HEK293 (cell line): ENCODE measurements at regions not wholly inside any gene's neighbourhood (a gene's known extent, or its start where the extent isn't known, plus 50 kb on each side); places are given as distances from the start of the nearest gene placed in this dataset.

ENCODE experiments used
- CTCF ChIA-PET: fragments of 350-600 bp; formaldehyde crosslinking; extraction: SDS; loops from one replicate; lab custom pipeline; 2021; ENCODE audit warnings: antibody characterized with exemption; lab: Yijun Ruan, JAX
- POLR2A ChIA-PET: fragments of 300-600 bp; formaldehyde crosslinking; extraction: SDS; loops from one replicate; lab custom pipeline; 2020; ENCODE audit warnings: antibody characterized with exemption, inconsistent platforms; lab: Yijun Ruan, JAX
- H3K27ac ChIP-seq: fragments of 200-500 bp; sonication (Bioruptor generic); 2 replicates; pipeline ENCODE4 v1.5.1; 2014; ENCODE audit warnings: low read depth, low read length, control low read depth, inconsistent platforms; ENCODE audit errors: extremely low read depth
- H3K36me3 ChIP-seq, 2 experiments: fragments of 200-500 bp in 1 of 2; sonication (Bioruptor generic) in 1 of 2; 1 replicate in 1 of 2; 2 replicates in 1 of 2; pipeline ENCODE4 v1.5.1; 2014 to 2017; ENCODE audit warnings: inconsistent platforms in 2 of 2, low read length in 2 of 2; ENCODE audit not compliant: control insufficient read depth in 2 of 2, insufficient read depth in 1 of 2
- H3K4me1 ChIP-seq: fragments of 200-500 bp; sonication (Bioruptor generic); 2 replicates; pipeline ENCODE4 v1.5.1; 2014; ENCODE audit warnings: mild to moderate bottlenecking, low read length, inconsistent platforms; ENCODE audit not compliant: control insufficient read depth, insufficient read depth
- H3K4me3 ChIP-seq: 2 replicates; pipeline ENCODE4 v1.5.1; 2011; ENCODE audit warnings: low read depth, mild to moderate bottlenecking, control low read depth, low read length, moderate library complexity
- H3K9me3 ChIP-seq: fragments of 200-500 bp; sonication (Bioruptor generic); 2 replicates; pipeline ENCODE4 v1.5.1; 2014; ENCODE audit warnings: low read depth, low read length, inconsistent platforms; ENCODE audit not compliant: control insufficient read depth, insufficient read depth
- GFI1B ChIP-seq: fragments of 450-650 bp; formaldehyde crosslinking; IDR thresholded peaks from 2 replicates; pipeline ENCODE4 v1.5.1; 2016; ENCODE audit warnings: missing biosample characterization, missing genetic modification characterization
- GLIS1 ChIP-seq: fragments of 450-650 bp; formaldehyde crosslinking; IDR thresholded peaks from 2 replicates; pipeline ENCODE4 v1.5.1; 2016; ENCODE audit warnings: missing biosample characterization, missing genetic modification characterization
- IKZF3 ChIP-seq: fragments of 450-650 bp; IDR thresholded peaks from 2 replicates; pipeline ENCODE4 v1.5.0; 2018; ENCODE audit warnings: missing biosample characterization, mild to moderate bottlenecking, missing genetic modification characterization, moderate library complexity
- KLF1 ChIP-seq: fragments of 450-650 bp; formaldehyde crosslinking; IDR thresholded peaks from 2 replicates; pipeline ENCODE4 v1.5.1; 2016; ENCODE audit warnings: missing biosample characterization, missing genetic modification characterization
- KLF16 ChIP-seq: fragments of 450-650 bp; formaldehyde crosslinking; IDR thresholded peaks from 2 replicates; pipeline ENCODE4 v1.5.1; 2017; ENCODE audit warnings: missing biosample characterization, missing genetic modification characterization
- SCRT2 ChIP-seq: fragments of 450-650 bp; formaldehyde crosslinking; IDR thresholded peaks from 2 replicates; pipeline ENCODE4 v1.5.1; 2016; ENCODE audit warnings: missing biosample characterization, missing genetic modification characterization
- ZBTB8A ChIP-seq: fragments of 450-650 bp; formaldehyde crosslinking; IDR thresholded peaks from 2 replicates; pipeline ENCODE4 v1.5.1; 2016; ENCODE audit warnings: missing biosample characterization, missing genetic modification characterization
- ZFHX2 ChIP-seq: fragments of 450-650 bp; formaldehyde crosslinking; conservative IDR thresholded peaks from 2 replicates; pipeline ENCODE4 v1.5.1; 2016; ENCODE audit warnings: missing biosample characterization, missing genetic modification characterization
- ZIC2 ChIP-seq: fragments of 450-650 bp; formaldehyde crosslinking; IDR thresholded peaks from 2 replicates; pipeline ENCODE4 v1.5.1; 2016; ENCODE audit warnings: missing biosample characterization, missing genetic modification characterization
- ZNF138 ChIP-seq: fragments of 450-650 bp; formaldehyde crosslinking; IDR thresholded peaks from 2 replicates; pipeline ENCODE4 v1.5.1; 2016; ENCODE audit warnings: missing biosample characterization, missing genetic modification characterization, borderline replicate concordance
- ZNF157 ChIP-seq: fragments of 450-650 bp; formaldehyde crosslinking; IDR thresholded peaks from 2 replicates; pipeline ENCODE4 v1.5.1; 2016; ENCODE audit warnings: missing biosample characterization, missing genetic modification characterization
- ZNF169 ChIP-seq: fragments of 450-650 bp; formaldehyde crosslinking; IDR thresholded peaks from 2 replicates; pipeline ENCODE4 v1.5.1; 2016; ENCODE audit warnings: missing biosample characterization, missing genetic modification characterization
- ZNF302 ChIP-seq: fragments of 450-650 bp; formaldehyde crosslinking; IDR thresholded peaks from 2 replicates; pipeline ENCODE4 v1.5.1; 2016; ENCODE audit warnings: missing biosample characterization, missing genetic modification characterization, low read depth
- ZNF350 ChIP-seq: fragments of 450-650 bp; formaldehyde crosslinking; IDR thresholded peaks from 2 replicates; pipeline ENCODE4 v1.5.0; 2017; ENCODE audit warnings: missing biosample characterization, mild to moderate bottlenecking, missing genetic modification characterization
- ZNF366 ChIP-seq: fragments of 450-650 bp; formaldehyde crosslinking; conservative IDR thresholded peaks from 2 replicates; pipeline ENCODE4 v1.5.1; 2016; ENCODE audit warnings: missing biosample characterization, missing genetic modification characterization
- ZNF404 ChIP-seq: fragments of 450-650 bp; formaldehyde crosslinking; IDR thresholded peaks from 2 replicates; pipeline ENCODE4 v1.5.1; 2017; ENCODE audit warnings: missing biosample characterization, missing genetic modification characterization
- ZNF514 ChIP-seq: fragments of 450-650 bp; formaldehyde crosslinking; IDR thresholded peaks from 2 replicates; pipeline ENCODE4 v1.5.1; 2016; ENCODE audit warnings: missing biosample characterization, missing genetic modification characterization
- ZNF596 ChIP-seq: fragments of 450-650 bp; IDR thresholded peaks from 2 replicates; pipeline ENCODE4 v1.5.0; 2018; ENCODE audit warnings: missing biosample characterization, mild to moderate bottlenecking, missing genetic modification characterization, moderate library complexity
- ZNF707 ChIP-seq: fragments of 450-650 bp; formaldehyde crosslinking; IDR thresholded peaks from 2 replicates; pipeline ENCODE4 v1.5.1; 2016; ENCODE audit warnings: missing biosample characterization, missing genetic modification characterization
- ZNF747 ChIP-seq: fragments of 450-650 bp; formaldehyde crosslinking; IDR thresholded peaks from 2 replicates; pipeline ENCODE4 v1.5.1; 2016; ENCODE audit warnings: missing biosample characterization, missing genetic modification characterization
- ZNF768 ChIP-seq: fragments of 450-650 bp; formaldehyde crosslinking; IDR thresholded peaks from 2 replicates; pipeline ENCODE4 v1.5.1; 2018; ENCODE audit warnings: missing biosample characterization, mild to moderate bottlenecking, missing genetic modification characterization
- ZNF785 ChIP-seq: fragments of 450-650 bp; formaldehyde crosslinking; IDR thresholded peaks from 2 replicates; pipeline ENCODE4 v1.5.1; 2016; ENCODE audit warnings: missing biosample characterization, missing genetic modification characterization
- ZSCAN23 ChIP-seq: fragments of 450-650 bp; formaldehyde crosslinking; IDR thresholded peaks from 2 replicates; pipeline ENCODE4 v1.5.1; 2016; ENCODE audit warnings: missing biosample characterization, missing genetic modification characterization
- ZSCAN30 ChIP-seq: fragments of 450-650 bp; IDR thresholded peaks from 2 replicates; pipeline ENCODE4 v1.5.1; 2018; ENCODE audit warnings: missing biosample characterization, mild to moderate bottlenecking, missing genetic modification characterization, moderate library complexity
- TF ChIP-seq, protein P1 (sequence below): fragments of 450-650 bp; formaldehyde crosslinking; IDR thresholded peaks from 2 replicates; pipeline ENCODE4 v1.5.1; 2017; ENCODE audit warnings: missing biosample characterization, missing genetic modification characterization
- TF ChIP-seq, protein P2 (sequence below): fragments of 450-650 bp; formaldehyde crosslinking; IDR thresholded peaks from 2 replicates; pipeline ENCODE4 v1.5.1; 2016; ENCODE audit warnings: missing biosample characterization, missing genetic modification characterization
- TF ChIP-seq, protein P3 (sequence below): fragments of 450-650 bp; formaldehyde crosslinking; IDR thresholded peaks from 2 replicates; pipeline ENCODE4 v1.5.1; 2016; ENCODE audit warnings: missing biosample characterization, missing genetic modification characterization
- TF ChIP-seq, protein P4 (sequence below): fragments of 450-650 bp; formaldehyde crosslinking; IDR thresholded peaks from 2 replicates; pipeline ENCODE4 v1.5.1; 2017; ENCODE audit warnings: missing biosample characterization, missing genetic modification characterization

DNA sequence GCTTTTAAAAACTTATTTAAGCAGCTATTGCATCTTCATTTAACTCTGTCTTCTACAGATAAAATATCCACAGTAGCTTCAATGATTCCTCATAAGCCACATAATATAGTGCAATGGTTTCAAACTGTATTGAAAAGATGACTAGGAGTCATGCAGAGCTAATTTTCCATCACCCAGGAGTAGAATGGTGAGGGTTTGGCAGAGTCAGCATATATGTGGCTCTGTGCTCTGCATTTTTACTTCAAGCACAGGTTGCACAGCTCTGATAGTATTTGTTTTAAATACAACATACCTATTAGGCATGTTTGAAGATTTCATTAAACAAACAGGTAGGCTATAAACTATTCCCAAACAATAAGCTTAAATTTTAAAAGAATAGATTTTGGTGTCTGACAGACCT lies 731.9 kb upstream of the VRK2 start:
- no peaks in the 10 kb centered on the region for H3K9me3 ChIP-seq
- CTCF ChIA-PET: no interaction called here
- no peaks in the 10 kb centered on the region for H3K4me1 ChIP-seq
- POLR2A ChIA-PET: no interaction called here
- H3K36me3 ChIP-seq: no peaks in the 10 kb centered on the region
- no peak overlapping the region for H3K27ac ChIP-seq
- H3K4me3 ChIP-seq: no peak overlapping the region
- TF ChIP-seq ZNF404 (tag by site-specific recombination): no peak
- TF ChIP-seq SCRT2 (tag by site-specific recombination): no peak
- TF ChIP-seq ZIC2 (tag by site-specific recombination): no peak
- TF ChIP-seq, protein P1, sequence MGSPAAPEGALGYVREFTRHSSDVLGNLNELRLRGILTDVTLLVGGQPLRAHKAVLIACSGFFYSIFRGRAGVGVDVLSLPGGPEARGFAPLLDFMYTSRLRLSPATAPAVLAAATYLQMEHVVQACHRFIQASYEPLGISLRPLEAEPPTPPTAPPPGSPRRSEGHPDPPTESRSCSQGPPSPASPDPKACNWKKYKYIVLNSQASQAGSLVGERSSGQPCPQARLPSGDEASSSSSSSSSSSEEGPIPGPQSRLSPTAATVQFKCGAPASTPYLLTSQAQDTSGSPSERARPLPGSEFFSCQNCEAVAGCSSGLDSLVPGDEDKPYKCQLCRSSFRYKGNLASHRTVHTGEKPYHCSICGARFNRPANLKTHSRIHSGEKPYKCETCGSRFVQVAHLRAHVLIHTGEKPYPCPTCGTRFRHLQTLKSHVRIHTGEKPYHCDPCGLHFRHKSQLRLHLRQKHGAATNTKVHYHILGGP: no peak
- TF ChIP-seq, protein P2, sequence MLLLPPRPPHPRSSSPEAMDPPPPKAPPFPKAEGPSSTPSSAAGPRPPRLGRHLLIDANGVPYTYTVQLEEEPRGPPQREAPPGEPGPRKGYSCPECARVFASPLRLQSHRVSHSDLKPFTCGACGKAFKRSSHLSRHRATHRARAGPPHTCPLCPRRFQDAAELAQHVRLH (tag by site-specific recombination): no peak
- no peak for TF ChIP-seq ZNF302 (tag by site-specific recombination)
- no peak for TF ChIP-seq IKZF3 (tag by site-specific recombination)
- no peak for TF ChIP-seq ZNF768 (tag by site-specific recombination)
- no peak for TF ChIP-seq ZNF707 (tag by site-specific recombination)
- no peak for TF ChIP-seq GFI1B
- no peak for TF ChIP-seq ZNF169 (tag by site-specific recombination)
- no peak for TF ChIP-seq ZFHX2 (tag by site-specific recombination)
- TF ChIP-seq KLF16 (tag by site-specific recombination): no peak
- no peak for TF ChIP-seq ZNF138 (tag by site-specific recombination)
- TF ChIP-seq ZSCAN23: no peak
- TF ChIP-seq, protein P3, sequence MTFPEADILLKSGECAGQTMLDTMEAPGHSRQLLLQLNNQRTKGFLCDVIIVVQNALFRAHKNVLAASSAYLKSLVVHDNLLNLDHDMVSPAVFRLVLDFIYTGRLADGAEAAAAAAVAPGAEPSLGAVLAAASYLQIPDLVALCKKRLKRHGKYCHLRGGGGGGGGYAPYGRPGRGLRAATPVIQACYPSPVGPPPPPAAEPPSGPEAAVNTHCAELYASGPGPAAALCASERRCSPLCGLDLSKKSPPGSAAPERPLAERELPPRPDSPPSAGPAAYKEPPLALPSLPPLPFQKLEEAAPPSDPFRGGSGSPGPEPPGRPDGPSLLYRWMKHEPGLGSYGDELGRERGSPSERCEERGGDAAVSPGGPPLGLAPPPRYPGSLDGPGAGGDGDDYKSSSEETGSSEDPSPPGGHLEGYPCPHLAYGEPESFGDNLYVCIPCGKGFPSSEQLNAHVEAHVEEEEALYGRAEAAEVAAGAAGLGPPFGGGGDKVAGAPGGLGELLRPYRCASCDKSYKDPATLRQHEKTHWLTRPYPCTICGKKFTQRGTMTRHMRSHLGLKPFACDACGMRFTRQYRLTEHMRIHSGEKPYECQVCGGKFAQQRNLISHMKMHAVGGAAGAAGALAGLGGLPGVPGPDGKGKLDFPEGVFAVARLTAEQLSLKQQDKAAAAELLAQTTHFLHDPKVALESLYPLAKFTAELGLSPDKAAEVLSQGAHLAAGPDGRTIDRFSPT (tag by site-specific recombination): no peak
- no peak for TF ChIP-seq ZNF157
- TF ChIP-seq ZNF350 (tag by site-specific recombination): no peak
- TF ChIP-seq ZNF514 (tag by site-specific recombination): no peak
- no peak for TF ChIP-seq KLF1 (tag by site-specific recombination)

DNA sequence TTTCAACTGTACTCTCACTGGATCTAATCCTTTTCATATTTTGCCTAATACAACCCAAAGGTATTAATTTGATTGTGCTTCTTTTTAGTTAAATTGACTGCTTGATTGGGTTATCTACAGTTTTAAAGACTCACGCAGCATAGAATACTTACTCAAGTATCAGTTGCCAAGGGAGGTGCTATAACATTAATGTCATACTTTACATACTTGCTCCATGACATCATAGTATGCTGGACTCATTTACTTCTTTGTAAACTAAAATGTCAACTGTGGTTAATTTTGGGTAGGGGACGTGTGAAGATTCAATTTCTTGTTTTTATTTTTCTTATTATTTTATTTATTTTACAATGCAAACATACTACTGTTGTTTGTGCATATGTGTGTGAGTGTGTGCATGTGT lies 716.2 kb upstream of the VRK2 start:
- Histone ChIP-seq H3K4me3 (no peak overlapping the region), H3K9me3 (no peaks in the 10 kb centered on the region), H3K27ac (no peak overlapping the region), H3K36me3 (no peaks in the 10 kb centered on the region), H3K4me1 (no peaks in the 10 kb centered on the region)
- TF ChIP-seq ZNF785 (tag by site-specific recombination) (no peak), ZNF596 (tag by site-specific recombination) (no peak), ZNF366 (tag by site-specific recombination) (no peak), ZSCAN30 (tag by site-specific recombination) (no peak), GFI1B (no peak), GLIS1 (tag by site-specific recombination) (no peak), ZNF747 (tag by site-specific recombination) (no peak), ZBTB8A (tag by site-specific recombination) (no peak)
- TF ChIP-seq, protein P4, sequence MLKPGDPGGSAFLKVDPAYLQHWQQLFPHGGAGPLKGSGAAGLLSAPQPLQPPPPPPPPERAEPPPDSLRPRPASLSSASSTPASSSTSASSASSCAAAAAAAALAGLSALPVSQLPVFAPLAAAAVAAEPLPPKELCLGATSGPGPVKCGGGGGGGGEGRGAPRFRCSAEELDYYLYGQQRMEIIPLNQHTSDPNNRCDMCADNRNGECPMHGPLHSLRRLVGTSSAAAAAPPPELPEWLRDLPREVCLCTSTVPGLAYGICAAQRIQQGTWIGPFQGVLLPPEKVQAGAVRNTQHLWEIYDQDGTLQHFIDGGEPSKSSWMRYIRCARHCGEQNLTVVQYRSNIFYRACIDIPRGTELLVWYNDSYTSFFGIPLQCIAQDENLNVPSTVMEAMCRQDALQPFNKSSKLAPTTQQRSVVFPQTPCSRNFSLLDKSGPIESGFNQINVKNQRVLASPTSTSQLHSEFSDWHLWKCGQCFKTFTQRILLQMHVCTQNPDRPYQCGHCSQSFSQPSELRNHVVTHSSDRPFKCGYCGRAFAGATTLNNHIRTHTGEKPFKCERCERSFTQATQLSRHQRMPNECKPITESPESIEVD (tag by site-specific recombination): no peak
- ChIA-PET CTCF (no interaction called here), POLR2A (no interaction called here)
